Peyer's patch (tissue), 4 donors: ENCODE measurements at regions not wholly inside any gene's neighbourhood (a gene's known extent, or its start where the extent isn't known, plus 50 kb on each side); places are given as distances from the start of the nearest gene placed in this dataset.

Source experiments
- DNase-seq, 3 donors: peaks; one replicate each; pipeline ENCODE4 v3.0.0-alpha.2; 2017 to 2019
- H3K27ac ChIP-seq, 4 donors: fragments of 200-600 bp; sonication (generic); one replicate each; pipeline ENCODE4 v1.5.1; 2016 to 2019
- H3K27me3 ChIP-seq, 2 donors: fragments of 200-600 bp; sonication (generic); one replicate each; pipeline ENCODE4 v1.5.1; 2019
- H3K36me3 ChIP-seq, 3 donors: fragments of 200-600 bp; sonication (generic); one replicate each; pipeline ENCODE4 v1.5.1; 2016 to 2019
- H3K4me1 ChIP-seq, 4 donors: fragments of 200-600 bp; sonication (generic); one replicate each; pipeline ENCODE4 v1.5.1; 2016 to 2019
- H3K4me3 ChIP-seq, 4 donors: fragments of 200-600 bp; sonication (generic); 1 replicate in 3 of 4; 2 replicates in 1 of 4; pipeline ENCODE4 v1.5.1; 2016 to 2019; ENCODE audit warnings: mild to moderate bottlenecking in 1 of 4
- H3K9me3 ChIP-seq, 4 donors: fragments of 200-600 bp; sonication (generic); one replicate each; pipeline ENCODE4 v1.5.1; 2016 to 2019; ENCODE audit warnings: mild to moderate bottlenecking in 1 of 4
- CTCF ChIP-seq, 6 experiments: fragments of 450-650 bp in 4 of 6; fragments of 200-600 bp in 2 of 6; sonication (generic) in 1 of 6; IDR thresholded peaks; one replicate each; pipeline ENCODE4 v1.5.1; 2017 to 2019; ENCODE audit warnings: antibody characterized with exemption in 6 of 6, mild to moderate bottlenecking in 3 of 6, moderate library complexity in 1 of 6
- POLR2A ChIP-seq, 2 donors: fragments of 450-650 bp; IDR thresholded peaks; one replicate each; pipeline ENCODE4 v1.5.1; 2017; ENCODE audit warnings: antibody characterized with exemption in 2 of 2, mild to moderate bottlenecking in 2 of 2, moderate library complexity in 2 of 2

GRCh38 chr13:104296286-104296685 lies 1230.1 kb upstream of the SLC10A2 start:
- no peaks in the 10 kb centered on the region for H3K27me3 ChIP-seq
- DNase-seq: no peak
- H3K9me3 ChIP-seq: no peaks in the 10 kb centered on the region
- H3K36me3 ChIP-seq: no peaks in the 10 kb centered on the region
- H3K4me3 ChIP-seq: no peak overlapping the region
- no peak overlapping the region for H3K27ac ChIP-seq
- H3K4me1 ChIP-seq: no peaks in the 10 kb centered on the region
- TF ChIP-seq CTCF (IDR thresholded peaks at IDR 0.05) (no peak), POLR2A (IDR thresholded peaks at IDR 0.05) (no peak)

- H3K36me3 ChIP-seq: no peaks in the 10 kb centered on the region
- no peak overlapping the region for H3K27ac ChIP-seq
- no peaks in the 10 kb centered on the region for H3K4me1 ChIP-seq
- no peak for DNase-seq
- no peaks in the 10 kb centered on the region for H3K27me3 ChIP-seq
- no peak for TF ChIP-seq CTCF (IDR thresholded peaks at IDR 0.05)
- TF ChIP-seq POLR2A (IDR thresholded peaks at IDR 0.05): no peak
- no peaks in the 10 kb centered on the region for H3K9me3 ChIP-seq
- H3K4me3 ChIP-seq: no peak overlapping the region
Measured at GRCh38 chr13:104295537-104295936, 1229.3 kb upstream of the SLC10A2 start.

- TF ChIP-seq POLR2A (IDR thresholded peaks at IDR 0.05) (no peak), CTCF (IDR thresholded peaks at IDR 0.05) (no peak)
- H3K4me3 ChIP-seq: no peak overlapping the region
- no peaks in the 10 kb centered on the region for H3K36me3 ChIP-seq
- no peaks in the 10 kb centered on the region for H3K27me3 ChIP-seq
- no peak for DNase-seq
- H3K27ac ChIP-seq: no peak overlapping the region
- no peaks in the 10 kb centered on the region for H3K4me1 ChIP-seq
- no peaks in the 10 kb centered on the region for H3K9me3 ChIP-seq
Measured at GRCh38 chr13:104289400-104289799, 1223.2 kb upstream of the SLC10A2 start.

GRCh38 chr13:104288496-104288895 lies 1222.3 kb upstream of the SLC10A2 start:
- DNase-seq: no peak
- no peaks in the 10 kb centered on the region for H3K4me1 ChIP-seq
- no peaks in the 10 kb centered on the region for H3K9me3 ChIP-seq
- no peak overlapping the region for H3K27ac ChIP-seq
- no peak overlapping the region for H3K4me3 ChIP-seq
- no peaks in the 10 kb centered on the region for H3K27me3 ChIP-seq
- TF ChIP-seq CTCF (IDR thresholded peaks at IDR 0.05) (no peak), POLR2A (IDR thresholded peaks at IDR 0.05) (no peak)
- no peaks in the 10 kb centered on the region for H3K36me3 ChIP-seq

- H3K4me3 ChIP-seq: no peak overlapping the region
- no peaks in the 10 kb centered on the region for H3K36me3 ChIP-seq
- no peaks in the 10 kb centered on the region for H3K9me3 ChIP-seq
- no peaks in the 10 kb centered on the region for H3K27me3 ChIP-seq
- no peak overlapping the region for H3K27ac ChIP-seq
- H3K4me1 ChIP-seq: no peaks in the 10 kb centered on the region
- no peak for DNase-seq
- TF ChIP-seq CTCF (IDR thresholded peaks at IDR 0.05) (no peak), POLR2A (IDR thresholded peaks at IDR 0.05) (no peak)
Measured at GRCh38 chr13:104286566-104287290, 1220.5 kb upstream of the SLC10A2 start.

- DNase-seq: no peak
- Histone ChIP-seq H3K9me3 (no peaks in the 10 kb centered on the region), H3K4me3 (no peak overlapping the region), H3K27ac (no peak overlapping the region), H3K4me1 (no peaks in the 10 kb centered on the region), H3K27me3 (no peaks in the 10 kb centered on the region), H3K36me3 (no peaks in the 10 kb centered on the region)
- TF ChIP-seq POLR2A (IDR thresholded peaks at IDR 0.05) (no peak), CTCF (IDR thresholded peaks at IDR 0.05) (no peak)
Measured at GRCh38 chr13:104281910-104282309, 1215.7 kb upstream of the SLC10A2 start.
